ENCODE measurements at regions not wholly inside any gene's neighbourhood (a gene's known extent, or its start where the extent isn't known, plus 50 kb on each side); places are given as distances from the start of the nearest gene placed in this dataset.
"Not testable (repeated sequence)": the region's sequence is repeated elsewhere in the genome, so short reads cannot be mapped to it uniquely, and the experiment has no call there.

GRCh38 chr6:156687789-156688619 lies 89.2 kb upstream of the ARID1B start:
- peak; percentile 50 for DNase-seq

DNA sequence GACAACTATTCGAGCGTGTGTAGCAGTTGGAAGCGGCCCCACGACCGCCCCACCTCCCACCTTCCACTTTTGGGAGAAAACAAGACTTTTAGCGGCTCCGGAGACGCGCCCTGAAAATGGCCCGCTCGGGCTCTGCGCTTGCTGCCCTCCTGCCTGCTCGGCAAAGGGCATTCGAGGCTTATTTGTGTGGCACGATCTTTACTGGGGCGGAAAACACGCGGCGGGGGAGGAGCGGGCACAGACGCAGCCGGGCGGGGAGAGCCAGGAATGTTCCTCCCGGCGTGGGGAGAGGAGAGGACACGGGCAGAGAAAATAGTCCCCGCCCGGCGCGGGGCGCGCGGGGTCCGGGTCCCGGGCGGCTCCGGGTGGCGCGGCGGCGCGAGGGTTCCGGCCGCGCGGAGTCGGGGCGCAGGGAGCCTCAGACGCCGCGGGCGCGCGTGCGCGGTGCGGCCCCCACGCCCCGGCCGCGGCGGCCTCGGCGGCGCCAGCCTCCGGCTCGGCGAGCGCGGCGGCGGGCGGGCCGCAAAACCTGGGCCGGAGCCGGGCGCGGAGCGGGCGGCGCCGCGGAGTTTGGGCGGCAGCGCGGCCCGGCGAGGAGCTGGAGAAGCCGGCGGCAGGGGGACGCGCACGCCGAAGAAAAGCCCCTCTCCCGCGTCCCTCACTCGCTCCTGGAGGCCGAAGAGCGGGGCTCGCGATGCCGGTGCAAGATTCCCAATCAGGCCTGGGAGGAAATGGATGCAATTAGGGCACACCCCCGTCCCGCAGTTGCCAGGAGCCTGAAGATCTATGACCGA lies 90.0 kb upstream of the ARID1B start:
- DNase-seq = peak; percentile 87

GRCh38 chr6:156686301-156686994 lies 90.7 kb upstream of the ARID1B start:
- DNase-seq = peak; percentile 71

- no peak for DNase-seq
Observed at GRCh38 chr6:156685823-156686222, 91.4 kb upstream of the ARID1B start.

DNA sequence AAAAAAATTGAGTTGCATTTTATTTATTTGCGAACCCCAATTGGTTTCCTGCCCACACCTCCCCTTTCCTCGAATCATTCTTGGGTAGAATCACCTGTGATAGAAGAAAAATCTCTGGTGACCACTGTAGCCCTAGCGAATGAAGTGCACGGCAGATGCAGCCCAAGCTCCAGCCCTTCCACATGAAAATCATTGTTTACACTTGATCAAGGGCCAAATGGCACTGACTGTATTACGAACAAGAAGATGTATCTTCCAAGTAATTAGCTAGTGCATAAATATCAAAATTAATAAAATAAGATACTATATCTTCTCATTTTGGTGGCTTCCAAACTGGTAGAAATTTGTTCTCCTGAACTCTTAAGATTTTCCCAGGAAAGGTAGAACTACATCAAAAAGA lies 93.4 kb upstream of the ARID1B start:
- no peak for DNase-seq

DNA sequence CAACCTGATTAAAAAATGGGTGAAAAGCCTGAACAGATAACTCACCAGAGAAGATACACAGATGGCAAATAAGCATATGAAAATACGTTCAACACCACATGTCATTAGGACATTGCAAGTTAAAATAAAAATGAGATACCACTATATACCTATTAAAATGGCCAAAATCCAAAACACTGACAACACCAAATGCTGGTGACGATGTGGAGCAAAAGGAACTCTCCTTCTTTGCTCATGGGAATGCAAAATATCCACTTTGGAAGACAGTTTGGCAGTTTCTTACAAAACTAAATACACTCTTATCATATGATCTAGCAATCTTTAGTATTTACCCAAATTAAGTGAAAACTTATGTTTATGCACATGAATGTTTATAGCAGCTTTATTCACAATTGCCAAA lies 100.5 kb upstream of the ARID1B start:
- DNase-seq = no peak

- DNase-seq = no peak
Observed at GRCh38 chr6:156674197-156674596, 103.0 kb upstream of the ARID1B start.

GRCh38 chr6:156670097-156670496 lies 107.1 kb upstream of the ARID1B start:
- DNase-seq = not testable (repeated sequence)

DNA sequence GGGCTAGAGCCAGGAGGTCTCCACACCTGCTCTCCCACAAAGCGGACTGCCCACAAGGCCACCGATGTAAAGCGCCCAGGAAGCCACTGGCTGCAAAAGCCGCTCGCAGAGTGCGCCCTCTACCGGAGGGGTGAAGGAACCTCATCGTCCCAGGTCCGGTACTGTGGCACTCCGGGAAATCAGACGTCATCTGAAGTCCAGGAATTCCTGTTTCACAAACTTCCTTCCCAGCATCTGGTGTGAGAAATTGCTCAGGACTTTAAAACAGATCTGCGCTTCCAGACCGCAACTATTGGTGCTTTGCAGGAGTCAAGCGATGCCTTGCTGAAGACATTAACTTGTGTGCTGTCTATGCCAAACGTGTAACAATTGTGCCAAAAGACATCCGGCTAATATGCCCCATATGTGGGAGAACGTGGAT lies 115.1 kb upstream of the ARID1B start:
- no peak for DNase-seq

DNA sequence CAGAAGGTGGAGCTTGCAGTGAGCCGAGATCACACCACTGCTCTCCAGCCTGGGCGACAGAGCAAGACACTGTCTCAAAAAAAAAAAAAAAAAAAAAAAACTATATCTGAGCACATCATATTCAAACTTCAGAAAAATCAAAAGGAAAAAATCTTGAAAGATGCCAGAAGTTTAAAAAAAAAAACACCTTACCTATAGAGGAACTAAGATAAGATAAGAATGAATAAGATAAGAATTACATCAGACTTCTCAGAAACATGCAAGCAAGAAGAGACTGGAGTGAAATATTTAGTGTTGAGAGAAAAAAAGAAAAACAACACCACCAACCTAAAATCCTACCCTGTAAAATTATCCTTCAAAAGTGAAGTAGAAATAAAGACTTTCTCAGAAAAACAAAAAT lies 116.8 kb upstream of the ARID1B start:
- no peak for DNase-seq

DNA sequence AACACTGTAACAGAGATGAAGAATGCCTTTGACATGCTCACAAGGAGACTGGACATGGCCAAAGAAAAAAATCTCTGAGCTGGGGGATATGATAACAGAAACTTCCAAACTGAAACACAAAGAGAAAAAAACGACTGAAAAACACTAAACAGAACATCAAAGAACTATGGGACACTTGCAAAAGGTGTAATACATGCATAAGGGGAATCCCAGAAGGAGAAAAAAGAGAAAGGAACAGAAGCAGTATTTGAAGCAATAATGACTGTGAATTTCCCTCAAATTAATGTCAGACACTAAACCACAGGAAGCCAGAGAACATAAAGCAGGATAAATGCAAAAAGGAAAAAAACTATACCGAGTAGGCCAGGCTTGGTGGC lies 117.4 kb upstream of the ARID1B start:
- DNase-seq = no peak

- no peak for DNase-seq
Observed at GRCh38 chr6:156658966-156659821, 118.0 kb upstream of the ARID1B start.

GRCh38 chr6:156658186-156658965 lies 118.8 kb upstream of the ARID1B start:
- DNase-seq = no peak

DNA sequence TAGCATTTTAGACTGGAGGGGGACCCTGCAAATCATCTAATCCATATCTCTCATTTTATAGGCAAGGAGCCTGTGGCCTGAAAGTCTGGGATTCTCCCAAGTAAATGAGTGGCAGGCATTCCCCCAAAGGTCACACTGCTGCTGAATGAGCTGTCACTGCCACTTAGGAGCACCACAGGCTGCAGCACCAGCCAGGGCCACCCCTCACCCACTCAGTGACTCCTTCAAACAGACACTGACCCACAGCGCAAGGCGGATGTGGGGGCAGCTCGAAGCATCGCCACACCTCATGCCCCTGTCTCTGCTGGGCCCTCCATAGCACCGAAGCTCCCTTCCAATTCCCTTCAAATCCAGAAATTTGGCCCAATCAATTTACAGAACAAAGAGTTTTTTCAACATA lies 119.9 kb upstream of the ARID1B start:
- DNase-seq = no peak

- DNase-seq = no peak
Observed at GRCh38 chr6:156654919-156655918, 122.0 kb upstream of the ARID1B start.

GRCh38 chr6:156652231-156652750 lies 124.9 kb upstream of the ARID1B start:
- DNase-seq = no peak

- DNase-seq = no peak
Observed at GRCh38 chr6:156651486-156651885, 125.7 kb upstream of the ARID1B start.

DNA sequence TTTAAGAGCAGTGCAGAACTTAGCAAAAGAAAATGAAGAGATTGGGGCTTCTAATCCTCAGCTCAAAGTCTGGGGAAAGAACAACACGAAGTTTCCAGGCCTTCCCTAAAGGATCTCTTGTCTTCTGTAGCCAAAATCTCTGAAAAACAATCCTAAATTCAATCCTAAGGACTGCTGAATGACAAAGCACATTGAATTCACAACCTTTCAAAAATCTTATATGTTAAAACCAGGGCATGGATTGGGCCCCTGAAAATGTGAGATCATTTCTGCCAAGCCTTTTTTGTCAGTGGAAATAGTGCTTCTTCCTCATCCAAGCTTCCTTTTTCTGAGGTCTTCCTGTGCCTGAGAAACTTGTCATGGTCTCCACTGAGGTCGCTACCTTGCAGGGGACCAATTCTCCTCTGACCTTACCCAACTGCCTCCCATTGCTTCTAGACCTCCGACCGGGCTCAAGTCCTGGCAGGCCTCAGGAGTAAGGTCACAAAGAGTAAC lies 126.2 kb upstream of the ARID1B start:
- DNase-seq = no peak

DNA sequence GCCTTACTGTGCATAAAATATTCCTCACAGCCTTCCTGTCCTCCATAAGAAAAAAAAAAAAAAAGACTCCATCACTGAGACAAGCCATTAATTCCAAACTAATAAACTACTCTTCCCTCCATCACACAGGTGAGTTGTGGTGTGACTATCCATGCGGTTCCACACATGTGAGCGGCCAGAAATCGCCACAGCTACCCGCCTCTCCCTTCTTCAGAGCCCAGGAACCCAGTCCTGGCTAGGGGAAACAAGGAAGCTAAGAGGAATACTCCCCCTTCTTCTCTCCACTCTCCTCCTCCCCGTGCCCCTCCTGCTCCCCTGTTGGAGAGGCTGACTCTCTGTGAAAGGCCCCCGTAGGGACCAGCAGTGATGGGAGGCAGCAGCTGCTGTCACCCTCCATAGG lies 128.6 kb upstream of the ARID1B start:
- DNase-seq = no peak

DNA sequence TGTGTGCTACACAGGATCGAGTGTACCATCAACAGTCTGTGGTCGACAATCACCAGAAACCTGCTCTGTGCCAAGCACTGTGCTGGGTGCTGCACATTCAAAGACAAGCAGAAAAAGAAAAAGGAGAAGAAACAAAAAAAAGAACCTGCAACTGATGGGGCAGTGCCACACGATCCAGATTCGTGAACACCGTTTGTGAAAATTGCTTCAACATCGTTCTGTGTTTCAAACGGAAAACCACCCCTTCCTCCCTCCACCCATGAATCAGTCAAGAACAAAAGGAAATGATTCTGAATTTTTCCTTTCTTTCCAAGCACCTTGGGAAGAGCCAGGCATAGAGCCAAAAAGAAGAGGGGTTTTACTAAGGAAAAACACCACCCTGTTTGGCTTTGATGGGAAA lies 129.2 kb upstream of the ARID1B start:
- DNase-seq = no peak
